ENCODE measurements at regions not wholly inside any gene's neighbourhood (a gene's known extent, or its start where the extent isn't known, plus 50 kb on each side); places are given as distances from the start of the nearest gene placed in this dataset.
"Not testable (repeated sequence)": the region's sequence is repeated elsewhere in the genome, so short reads cannot be mapped to it uniquely, and the experiment has no call there.

GRCh38 chr13:22812793-22813192, 368.0 kb upstream of the SGCG start:
- Histone ChIP-seq H3K27me3 (ENCODE audit: low read length) (peaks cover 19% of the 10 kb centered on the region; the same call in 1 of the 2 replicates), H3K79me2 (ENCODE audit: low read length) (no peaks in the 10 kb centered on the region), H2AFZ (ENCODE audit: low read length) (no peak overlapping the region), H3K9ac (ENCODE audit: low read length) (no peak overlapping the region), H3K27ac (ENCODE audit: low read length) (no peak overlapping the region), H3K4me2 (ENCODE audit: low read length) (no peak overlapping the region), H3F3A (ENCODE audit: low read length, unreplicated experiment) (no peaks in the 10 kb centered on the region), H4K20me1 (ENCODE audit: low read length) (no peaks in the 10 kb centered on the region), H3K4me3 (ENCODE audit: low read length) (no peak overlapping the region), H3K9me2 (replicated peaks; ENCODE audit: low read length) (no peaks in the 10 kb centered on the region), H3K9me3 (ENCODE audit: low read length) (0 out of 2 replicates have a peak, but pooled peaks cover 3% of the 10 kb centered on the region), H3K36me3 (ENCODE audit: low read depth, low read length) (no peaks in the 10 kb centered on the region), H3K4me1 (ENCODE audit: insufficient read depth, low read length) (no peaks in the 10 kb centered on the region)
- CTCF ChIA-PET = no interaction called here
- TF ChIP-seq EZH2phosphoT487 (IDR thresholded peaks at IDR 0.05; ENCODE audit: borderline replicate concordance, low read length) = no peak
- TF ChIP-seq EZH2 (IDR thresholded peaks at IDR 0.05; ENCODE audit: low read length, unreplicated experiment) = no peak
- TF ChIP-seq CTCF (conservative IDR thresholded peaks at IDR 0.05; ENCODE audit: low read depth, low read length) = no peak
- BruUV-seq (replicated peaks) = no TSS peak
- POLR2A ChIA-PET (ENCODE audit: unreplicated experiment) = no interaction called here
- intact Hi-C loops (cut with micrococcal nuclease) = no loop called here
- ATAC-seq = no peak
- DNase-seq = no peak

DNA sequence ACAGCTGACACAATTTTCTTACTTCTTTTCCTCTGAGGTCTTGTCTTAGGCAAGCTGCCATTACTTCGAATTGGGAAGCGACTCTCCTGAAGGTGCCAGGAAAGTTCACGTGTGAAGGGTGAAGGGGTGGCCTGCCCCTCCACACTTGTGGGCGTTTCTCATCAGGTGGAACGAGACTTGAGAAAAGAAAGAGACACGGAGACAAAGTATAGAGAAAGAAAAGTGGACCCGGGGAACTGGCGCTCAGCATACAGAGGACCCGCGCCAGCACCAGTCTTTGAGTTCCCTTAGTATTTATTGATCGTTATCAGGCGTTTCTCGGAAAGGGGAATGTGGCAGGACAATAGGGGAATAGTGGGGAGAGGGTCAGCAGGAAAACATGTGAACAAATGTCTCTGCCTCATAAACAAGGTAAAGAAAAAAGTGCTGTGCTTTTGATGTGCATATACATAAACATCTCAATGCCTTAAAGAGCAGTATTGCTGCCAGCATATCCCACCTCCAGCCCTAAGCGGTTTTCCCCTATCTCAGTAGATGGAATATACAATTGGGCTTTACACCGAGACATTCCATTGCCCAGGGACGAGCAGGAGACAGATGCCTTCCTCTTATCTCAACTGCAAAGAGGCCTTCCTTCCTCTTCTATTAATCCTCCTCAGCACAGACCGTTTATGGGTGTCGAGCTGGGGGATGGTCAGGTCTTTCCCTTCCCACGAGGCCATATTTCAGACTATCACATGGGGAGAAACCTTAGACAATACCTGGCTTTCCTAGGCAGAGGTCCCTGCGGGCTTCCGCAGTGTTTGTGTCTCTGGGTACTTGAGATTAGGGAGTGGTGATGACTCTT, 367.0 kb upstream of the SGCG start:
- H3F3A ChIP-seq (ENCODE audit: low read length, unreplicated experiment); H3K9me2 ChIP-seq (replicated peaks; ENCODE audit: low read length); intact Hi-C loops (cut with micrococcal nuclease); H2AFZ ChIP-seq (ENCODE audit: low read length); ATAC-seq; H3K4me2 ChIP-seq (ENCODE audit: low read length); H3K9ac ChIP-seq (ENCODE audit: low read length); H3K9me3 ChIP-seq (ENCODE audit: low read length); POLR2A ChIA-PET (ENCODE audit: unreplicated experiment); H3K4me3 ChIP-seq (ENCODE audit: low read length); DNase-seq; BruUV-seq (replicated peaks); H3K4me1 ChIP-seq (ENCODE audit: insufficient read depth, low read length); H4K20me1 ChIP-seq (ENCODE audit: low read length); H3K36me3 ChIP-seq (ENCODE audit: low read depth, low read length); H3K27ac ChIP-seq (ENCODE audit: low read length); H3K79me2 ChIP-seq (ENCODE audit: low read length); CTCF ChIA-PET: not testable (repeated sequence)
- H3K27me3 ChIP-seq (ENCODE audit: low read length) = peaks cover 22% of the 10 kb centered on the region; the same call in 1 of the 2 replicates

- H3K36me3 ChIP-seq (ENCODE audit: low read depth, low read length); ATAC-seq; H3K9me3 ChIP-seq (ENCODE audit: low read length); BruUV-seq (replicated peaks); H4K20me1 ChIP-seq (ENCODE audit: low read length); H3K9me2 ChIP-seq (replicated peaks; ENCODE audit: low read length); intact Hi-C loops (cut with micrococcal nuclease); H3K9ac ChIP-seq (ENCODE audit: low read length); H3K4me3 ChIP-seq (ENCODE audit: low read length); POLR2A ChIA-PET (ENCODE audit: unreplicated experiment); H3K79me2 ChIP-seq (ENCODE audit: low read length); H3F3A ChIP-seq (ENCODE audit: low read length, unreplicated experiment); H2AFZ ChIP-seq (ENCODE audit: low read length); DNase-seq; H3K4me1 ChIP-seq (ENCODE audit: insufficient read depth, low read length); H3K27ac ChIP-seq (ENCODE audit: low read length); H3K4me2 ChIP-seq (ENCODE audit: low read length): not testable (repeated sequence)
- peaks cover 22% of the 10 kb centered on the region; the same call in 1 of the 2 replicates for H3K27me3 ChIP-seq (ENCODE audit: low read length)
- CTCF ChIA-PET = interaction anchor here (0.6 kb wide), 1 partner anchor 206 kb away, joined by 8 read pairs; no protein-coding TSS in a partner anchor
Observed at GRCh38 chr13:22814433-22814832, 366.3 kb upstream of the SGCG start.
